SK-N-SH (cell line): ENCODE measurements at regions not wholly inside any gene's neighbourhood (a gene's known extent, or its start where the extent isn't known, plus 50 kb on each side); places are given as distances from the start of the nearest gene placed in this dataset.

Experiments used
- CHD2 ChIP-seq: fragments of 150-350 bp; IDR thresholded peaks from 2 replicates; pipeline ENCODE4 v1.6.1; 2018; ENCODE audit warnings: low read length; ENCODE audit not compliant: partially characterized antibody
- EZH2phosphoT487 ChIP-seq: fragments of 200-600 bp; sonication (generic); IDR thresholded peaks from 2 replicates; pipeline ENCODE4 v1.6.1; 2017; ENCODE audit warnings: low read depth, mixed run types, mild to moderate bottlenecking, antibody characterized with exemption, moderate library complexity, borderline replicate concordance
- MXI1 ChIP-seq: IDR thresholded peaks from 2 replicates; pipeline ENCODE4 v1.6.1; 2012; ENCODE audit warnings: mild to moderate bottlenecking, low read depth, low read length, improper control_type of control experiment
- NFIC ChIP-seq: IDR thresholded peaks from 2 replicates; pipeline ENCODE4 v1.4.0; 2012; ENCODE audit warnings: borderline replicate concordance
- POLR2AphosphoS5 ChIP-seq: IDR thresholded peaks from 2 replicates; pipeline ENCODE4 v1.6.1; 2012; ENCODE audit warnings: low read depth, low read length
- SIN3A ChIP-seq: IDR thresholded peaks from 2 replicates; pipeline ENCODE4 v1.6.1; 2012; ENCODE audit warnings: low read depth, mild to moderate bottlenecking, low read length, moderate library complexity, borderline replicate concordance
- SMC3 ChIP-seq: IDR thresholded peaks from 2 replicates; pipeline ENCODE4 v1.6.1; 2012; ENCODE audit warnings: low read depth, low read length, improper control_type of control experiment
- YY1 ChIP-seq: IDR thresholded peaks from 2 replicates; pipeline ENCODE4 v1.4.0; 2012; ENCODE audit warnings: low read depth, mild to moderate bottlenecking
- TF ChIP-seq, protein P1 (sequence below): fragments of 200-600 bp; sonication (generic); IDR thresholded peaks from 2 replicates; pipeline ENCODE4 v1.6.1; 2017; ENCODE audit warnings: antibody characterized with exemption, mild to moderate bottlenecking, moderate library complexity
- TF ChIP-seq, protein P2 (sequence below): IDR thresholded peaks from 2 replicates; pipeline ENCODE4 v1.6.1; 2012; ENCODE audit warnings: mild to moderate bottlenecking, low read depth, low read length, moderate library complexity

DNA sequence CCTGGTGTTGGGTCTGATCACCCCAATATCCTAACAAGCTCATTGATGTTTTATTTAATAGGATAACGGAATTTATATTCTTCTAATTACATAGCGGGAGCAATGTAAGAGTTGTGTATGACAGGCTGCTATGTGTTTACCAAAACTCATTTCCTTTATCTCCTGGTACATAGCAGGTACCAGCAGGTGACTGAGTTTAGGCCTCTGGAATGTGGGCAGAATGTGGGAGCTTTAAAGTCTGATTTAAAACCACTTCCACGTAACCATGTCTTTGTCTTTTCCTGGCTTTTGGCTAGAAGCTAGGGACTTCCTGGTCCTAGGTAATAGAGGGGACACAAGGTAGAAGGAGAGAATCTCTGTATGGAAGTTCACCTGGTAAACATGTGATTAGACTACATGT is 504.6 kb upstream of the SYNCRIP start:
- TF ChIP-seq, protein P1, sequence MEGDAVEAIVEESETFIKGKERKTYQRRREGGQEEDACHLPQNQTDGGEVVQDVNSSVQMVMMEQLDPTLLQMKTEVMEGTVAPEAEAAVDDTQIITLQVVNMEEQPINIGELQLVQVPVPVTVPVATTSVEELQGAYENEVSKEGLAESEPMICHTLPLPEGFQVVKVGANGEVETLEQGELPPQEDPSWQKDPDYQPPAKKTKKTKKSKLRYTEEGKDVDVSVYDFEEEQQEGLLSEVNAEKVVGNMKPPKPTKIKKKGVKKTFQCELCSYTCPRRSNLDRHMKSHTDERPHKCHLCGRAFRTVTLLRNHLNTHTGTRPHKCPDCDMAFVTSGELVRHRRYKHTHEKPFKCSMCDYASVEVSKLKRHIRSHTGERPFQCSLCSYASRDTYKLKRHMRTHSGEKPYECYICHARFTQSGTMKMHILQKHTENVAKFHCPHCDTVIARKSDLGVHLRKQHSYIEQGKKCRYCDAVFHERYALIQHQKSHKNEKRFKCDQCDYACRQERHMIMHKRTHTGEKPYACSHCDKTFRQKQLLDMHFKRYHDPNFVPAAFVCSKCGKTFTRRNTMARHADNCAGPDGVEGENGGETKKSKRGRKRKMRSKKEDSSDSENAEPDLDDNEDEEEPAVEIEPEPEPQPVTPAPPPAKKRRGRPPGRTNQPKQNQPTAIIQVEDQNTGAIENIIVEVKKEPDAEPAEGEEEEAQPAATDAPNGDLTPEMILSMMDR, result no peak
- TF ChIP-seq CHD2 (no peak), SMC3 (no peak), POLR2AphosphoS5 (no peak), SIN3A (no peak), YY1 (no peak), MXI1 (no peak), NFIC (no peak), EZH2phosphoT487 (no peak)
- TF ChIP-seq, protein P2, sequence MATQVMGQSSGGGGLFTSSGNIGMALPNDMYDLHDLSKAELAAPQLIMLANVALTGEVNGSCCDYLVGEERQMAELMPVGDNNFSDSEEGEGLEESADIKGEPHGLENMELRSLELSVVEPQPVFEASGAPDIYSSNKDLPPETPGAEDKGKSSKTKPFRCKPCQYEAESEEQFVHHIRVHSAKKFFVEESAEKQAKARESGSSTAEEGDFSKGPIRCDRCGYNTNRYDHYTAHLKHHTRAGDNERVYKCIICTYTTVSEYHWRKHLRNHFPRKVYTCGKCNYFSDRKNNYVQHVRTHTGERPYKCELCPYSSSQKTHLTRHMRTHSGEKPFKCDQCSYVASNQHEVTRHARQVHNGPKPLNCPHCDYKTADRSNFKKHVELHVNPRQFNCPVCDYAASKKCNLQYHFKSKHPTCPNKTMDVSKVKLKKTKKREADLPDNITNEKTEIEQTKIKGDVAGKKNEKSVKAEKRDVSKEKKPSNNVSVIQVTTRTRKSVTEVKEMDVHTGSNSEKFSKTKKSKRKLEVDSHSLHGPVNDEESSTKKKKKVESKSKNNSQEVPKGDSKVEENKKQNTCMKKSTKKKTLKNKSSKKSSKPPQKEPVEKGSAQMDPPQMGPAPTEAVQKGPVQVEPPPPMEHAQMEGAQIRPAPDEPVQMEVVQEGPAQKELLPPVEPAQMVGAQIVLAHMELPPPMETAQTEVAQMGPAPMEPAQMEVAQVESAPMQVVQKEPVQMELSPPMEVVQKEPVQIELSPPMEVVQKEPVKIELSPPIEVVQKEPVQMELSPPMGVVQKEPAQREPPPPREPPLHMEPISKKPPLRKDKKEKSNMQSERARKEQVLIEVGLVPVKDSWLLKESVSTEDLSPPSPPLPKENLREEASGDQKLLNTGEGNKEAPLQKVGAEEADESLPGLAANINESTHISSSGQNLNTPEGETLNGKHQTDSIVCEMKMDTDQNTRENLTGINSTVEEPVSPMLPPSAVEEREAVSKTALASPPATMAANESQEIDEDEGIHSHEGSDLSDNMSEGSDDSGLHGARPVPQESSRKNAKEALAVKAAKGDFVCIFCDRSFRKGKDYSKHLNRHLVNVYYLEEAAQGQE, result no peak
